ENCODE measurements at regions not wholly inside any gene's neighbourhood (a gene's known extent, or its start where the extent isn't known, plus 50 kb on each side); places are given as distances from the start of the nearest gene placed in this dataset.

- H3K4me3 ChIP-seq (replicated peaks; ENCODE audit: insufficient read depth, low read length) = no peak overlapping the region
- TF ChIP-seq REST (IDR thresholded peaks at IDR 0.05; ENCODE audit: insufficient replicate concordance, low read depth) (no peak), POLR2AphosphoS5 (IDR thresholded peaks at IDR 0.05; ENCODE audit: low read depth) (no peak), GABPA (IDR thresholded peaks at IDR 0.05; ENCODE audit: low read depth) (no peak), SPI1 (IDR thresholded peaks at IDR 0.05; ENCODE audit: borderline replicate concordance, low read depth) (no peak)
- TF ChIP-seq, protein P1, sequence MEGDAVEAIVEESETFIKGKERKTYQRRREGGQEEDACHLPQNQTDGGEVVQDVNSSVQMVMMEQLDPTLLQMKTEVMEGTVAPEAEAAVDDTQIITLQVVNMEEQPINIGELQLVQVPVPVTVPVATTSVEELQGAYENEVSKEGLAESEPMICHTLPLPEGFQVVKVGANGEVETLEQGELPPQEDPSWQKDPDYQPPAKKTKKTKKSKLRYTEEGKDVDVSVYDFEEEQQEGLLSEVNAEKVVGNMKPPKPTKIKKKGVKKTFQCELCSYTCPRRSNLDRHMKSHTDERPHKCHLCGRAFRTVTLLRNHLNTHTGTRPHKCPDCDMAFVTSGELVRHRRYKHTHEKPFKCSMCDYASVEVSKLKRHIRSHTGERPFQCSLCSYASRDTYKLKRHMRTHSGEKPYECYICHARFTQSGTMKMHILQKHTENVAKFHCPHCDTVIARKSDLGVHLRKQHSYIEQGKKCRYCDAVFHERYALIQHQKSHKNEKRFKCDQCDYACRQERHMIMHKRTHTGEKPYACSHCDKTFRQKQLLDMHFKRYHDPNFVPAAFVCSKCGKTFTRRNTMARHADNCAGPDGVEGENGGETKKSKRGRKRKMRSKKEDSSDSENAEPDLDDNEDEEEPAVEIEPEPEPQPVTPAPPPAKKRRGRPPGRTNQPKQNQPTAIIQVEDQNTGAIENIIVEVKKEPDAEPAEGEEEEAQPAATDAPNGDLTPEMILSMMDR (IDR thresholded peaks at IDR 0.05; ENCODE audit: insufficient read depth, low read length) = no peak
- H3K27me3 ChIP-seq (ENCODE audit: insufficient read depth, poor library complexity, severe bottlenecking) = peaks cover 4% of the 10 kb centered on the region
- DNase-seq (ENCODE audit: low read depth in 1 of 2, low spot score in 1 of 2) = no peak
- no peak overlapping the region for H3K27ac ChIP-seq (replicated peaks)
Measured at GRCh38 chr17:71485426-71485825, 635.4 kb upstream of the SOX9 start.

- Histone ChIP-seq H3K27me3 (ENCODE audit: insufficient read depth, poor library complexity, severe bottlenecking) (peaks cover 4% of the 10 kb centered on the region), H3K4me3 (replicated peaks; ENCODE audit: insufficient read depth, low read length) (no peak overlapping the region), H3K27ac (replicated peaks) (no peak overlapping the region)
- TF ChIP-seq, protein P1 (IDR thresholded peaks at IDR 0.05; ENCODE audit: insufficient read depth, low read length) = no peak
- no peak for TF ChIP-seq REST (IDR thresholded peaks at IDR 0.05; ENCODE audit: insufficient replicate concordance, low read depth)
- TF ChIP-seq SPI1 (IDR thresholded peaks at IDR 0.05; ENCODE audit: borderline replicate concordance, low read depth) = no peak
- no peak for TF ChIP-seq POLR2AphosphoS5 (IDR thresholded peaks at IDR 0.05; ENCODE audit: low read depth)
- TF ChIP-seq GABPA (IDR thresholded peaks at IDR 0.05; ENCODE audit: low read depth) = no peak
- DNase-seq (ENCODE audit: low read depth in 1 of 2, low spot score in 1 of 2) = no peak
Measured at GRCh38 chr17:71486261-71486660, 634.6 kb upstream of the SOX9 start.

DNA sequence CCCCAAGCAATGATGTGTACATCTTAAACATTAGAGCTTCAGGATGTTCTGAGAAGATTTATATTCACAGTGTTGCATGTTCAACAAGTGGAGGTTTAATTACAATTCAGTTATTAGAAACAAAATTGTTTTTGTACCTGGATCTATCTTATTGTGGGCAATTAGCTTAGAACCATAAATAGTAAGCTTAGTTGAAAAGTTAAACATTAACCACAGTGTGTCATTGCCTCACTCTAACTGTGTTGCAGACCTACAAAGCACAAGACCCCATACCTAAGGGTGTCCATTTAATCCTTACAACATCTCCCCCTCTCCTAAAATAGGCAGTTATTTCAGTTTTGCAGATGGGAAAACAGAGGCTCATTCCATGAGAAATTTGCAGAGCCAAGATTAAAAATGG is 632.0 kb upstream of the SOX9 start:
- TF ChIP-seq, protein P1 (IDR thresholded peaks at IDR 0.05; ENCODE audit: insufficient read depth, low read length) = no peak
- TF ChIP-seq REST (IDR thresholded peaks at IDR 0.05; ENCODE audit: insufficient replicate concordance, low read depth) = no peak
- no peak for TF ChIP-seq POLR2AphosphoS5 (IDR thresholded peaks at IDR 0.05; ENCODE audit: low read depth)
- no peak for TF ChIP-seq SPI1 (IDR thresholded peaks at IDR 0.05; ENCODE audit: borderline replicate concordance, low read depth)
- TF ChIP-seq GABPA (IDR thresholded peaks at IDR 0.05; ENCODE audit: low read depth) = no peak
- peaks cover under 1% of the 10 kb centered on the region for H3K27me3 ChIP-seq (ENCODE audit: insufficient read depth, poor library complexity, severe bottlenecking)
- no peak overlapping the region for H3K4me3 ChIP-seq (replicated peaks; ENCODE audit: insufficient read depth, low read length)
- no peak for DNase-seq (ENCODE audit: low read depth in 1 of 2, low spot score in 1 of 2)
- H3K27ac ChIP-seq (replicated peaks) = no peak overlapping the region

Data from HL-60 (cell line).